HG03571 (cell line): ENCODE measurements at regions not wholly inside any gene's neighbourhood (a gene's known extent, or its start where the extent isn't known, plus 50 kb on each side); places are given as distances from the start of the nearest gene placed in this dataset.

Experiments
- ATAC-seq: cut with Tn5 transposase; IDR thresholded peaks from one replicate; pipeline ENCODE4 v1.9.1; 2021; ENCODE audit not compliant: unreplicated experiment

DNA sequence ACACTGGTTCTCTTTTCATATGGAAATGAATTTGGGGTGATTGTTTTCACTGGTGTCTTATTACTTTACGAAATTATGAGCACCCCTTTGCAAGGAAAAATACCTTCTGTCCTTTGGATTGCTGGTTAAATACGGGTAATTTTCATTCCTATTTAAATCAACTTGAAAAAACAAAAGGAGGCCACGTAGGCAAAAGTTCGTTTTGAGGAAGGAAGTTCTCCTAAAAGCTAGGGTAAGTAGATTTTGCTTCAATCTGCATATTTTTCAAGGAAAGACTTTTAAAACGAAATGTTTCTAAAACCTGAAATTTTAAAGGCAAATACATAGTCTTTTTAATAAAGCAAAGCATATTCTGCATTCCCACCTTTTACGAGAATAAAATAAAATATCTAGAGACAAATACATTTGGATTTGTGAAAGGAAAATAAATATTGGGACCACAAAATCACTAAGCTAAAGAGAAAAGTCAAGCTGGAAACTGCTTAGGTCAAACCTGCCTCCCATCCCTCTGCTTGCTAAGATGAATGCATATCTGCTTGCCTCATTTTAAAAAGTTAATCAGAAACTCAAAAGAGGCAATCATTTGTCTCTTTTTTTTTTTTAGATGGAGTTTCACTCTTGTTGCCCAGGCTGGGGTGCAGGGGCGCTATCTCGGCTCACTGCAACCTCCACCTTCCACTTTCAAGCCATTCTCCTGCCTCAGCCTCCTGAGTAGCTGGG lies 70.9 kb upstream of the ETS2 start:
- no peak for ATAC-seq

DNA sequence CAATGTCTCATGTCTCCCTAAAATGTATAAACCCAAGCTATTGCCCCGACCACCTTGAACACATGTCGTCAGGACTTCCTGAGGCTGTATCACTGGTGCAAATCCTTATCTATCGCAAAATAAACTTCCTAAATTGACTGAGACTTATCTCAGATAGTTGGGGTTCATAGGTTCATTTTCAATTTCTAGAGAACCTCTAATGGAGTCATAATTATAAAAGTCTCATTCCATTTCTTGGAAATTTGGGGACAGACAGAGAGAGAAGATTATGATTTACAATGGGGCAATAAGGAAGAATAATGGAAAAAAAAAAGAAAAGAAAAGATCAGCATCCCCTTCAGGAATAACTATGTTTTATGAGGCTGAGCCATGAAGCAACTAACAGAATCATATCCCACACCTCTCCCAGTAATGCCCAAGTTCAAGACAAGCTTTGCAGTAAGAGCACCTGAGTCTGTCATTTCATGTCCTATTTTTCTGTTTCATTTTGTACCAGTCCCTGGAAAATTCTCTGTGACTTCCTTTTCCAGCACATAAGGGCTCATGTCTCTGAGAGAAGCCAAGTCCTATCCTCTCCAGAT lies 70.0 kb upstream of the ETS2 start:
- ATAC-seq = no peak

DNA sequence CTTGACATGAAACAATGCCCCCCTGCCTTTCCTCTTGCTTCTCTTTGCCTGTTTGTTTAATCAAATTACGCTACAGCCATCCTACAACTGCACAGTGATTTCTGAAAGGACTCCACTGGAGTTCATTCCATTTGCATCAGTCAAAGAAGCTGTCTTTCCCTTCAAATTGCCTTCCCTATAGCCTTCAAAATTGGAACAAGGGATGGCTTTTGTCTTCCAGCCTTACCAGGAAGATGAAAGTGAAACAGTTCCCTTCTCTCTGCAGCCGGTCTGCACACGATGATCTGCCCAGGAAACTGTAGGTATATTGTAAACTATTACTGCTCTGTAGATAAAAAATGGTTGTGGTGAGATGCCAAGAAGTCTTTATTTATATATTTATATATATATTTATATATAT lies 65.6 kb upstream of the ETS2 start:
- ATAC-seq = no peak

DNA sequence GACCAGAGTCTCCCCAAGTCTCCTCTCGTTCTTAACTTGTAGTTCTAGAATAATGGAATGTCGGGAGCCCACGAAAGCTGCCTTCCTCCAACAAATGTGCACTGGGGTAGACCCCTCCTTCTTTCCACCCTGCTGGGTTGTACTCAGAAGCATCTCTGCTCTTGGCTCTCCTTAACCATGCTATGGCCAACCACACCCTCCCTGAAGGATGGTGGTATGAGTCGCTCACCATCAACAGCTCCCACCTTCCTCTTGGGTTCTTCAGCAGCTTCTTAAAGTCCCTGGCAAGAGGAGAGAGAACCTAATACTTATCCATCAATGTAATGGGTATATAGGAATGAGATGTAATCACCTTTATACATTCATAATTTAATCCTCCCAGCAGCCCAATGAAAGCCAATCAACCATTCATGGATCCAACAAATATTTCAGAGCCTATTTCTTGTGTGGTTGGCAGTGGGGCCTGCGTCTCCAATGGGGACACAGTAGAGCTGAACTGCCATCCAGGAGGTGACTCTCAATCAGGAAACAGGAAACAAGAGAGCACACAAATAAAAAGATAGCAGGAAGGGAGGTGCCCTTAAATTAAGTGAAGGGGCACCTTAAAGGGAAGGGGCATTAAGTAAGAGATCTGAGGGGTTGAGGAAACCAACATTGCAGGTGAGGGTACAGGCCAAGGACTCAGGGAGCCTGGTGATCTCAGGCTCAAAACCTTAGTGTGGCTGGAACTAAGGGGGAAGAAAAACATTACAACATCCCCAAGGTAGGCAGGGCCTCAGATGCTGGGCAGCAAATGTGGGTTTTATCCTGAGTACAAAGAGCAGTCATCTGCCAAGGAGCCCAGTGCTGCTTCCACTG lies 64.4 kb upstream of the ETS2 start:
- ATAC-seq = no peak

DNA sequence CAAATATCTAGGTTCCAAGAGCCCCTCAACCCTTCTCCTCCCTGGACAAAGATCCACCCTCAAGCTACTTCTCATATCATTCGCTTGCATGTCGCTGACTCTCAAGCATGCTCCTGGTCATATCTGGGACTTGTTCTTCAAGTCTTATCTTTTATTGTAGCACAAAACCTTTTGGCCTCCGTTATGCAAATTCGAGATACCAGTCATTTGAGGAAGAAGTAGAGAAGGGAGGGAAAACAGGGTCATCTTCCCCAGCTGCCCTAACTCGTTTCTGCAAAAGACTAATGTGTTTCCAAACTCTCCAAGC lies 63.8 kb upstream of the ETS2 start:
- ATAC-seq = no peak

DNA sequence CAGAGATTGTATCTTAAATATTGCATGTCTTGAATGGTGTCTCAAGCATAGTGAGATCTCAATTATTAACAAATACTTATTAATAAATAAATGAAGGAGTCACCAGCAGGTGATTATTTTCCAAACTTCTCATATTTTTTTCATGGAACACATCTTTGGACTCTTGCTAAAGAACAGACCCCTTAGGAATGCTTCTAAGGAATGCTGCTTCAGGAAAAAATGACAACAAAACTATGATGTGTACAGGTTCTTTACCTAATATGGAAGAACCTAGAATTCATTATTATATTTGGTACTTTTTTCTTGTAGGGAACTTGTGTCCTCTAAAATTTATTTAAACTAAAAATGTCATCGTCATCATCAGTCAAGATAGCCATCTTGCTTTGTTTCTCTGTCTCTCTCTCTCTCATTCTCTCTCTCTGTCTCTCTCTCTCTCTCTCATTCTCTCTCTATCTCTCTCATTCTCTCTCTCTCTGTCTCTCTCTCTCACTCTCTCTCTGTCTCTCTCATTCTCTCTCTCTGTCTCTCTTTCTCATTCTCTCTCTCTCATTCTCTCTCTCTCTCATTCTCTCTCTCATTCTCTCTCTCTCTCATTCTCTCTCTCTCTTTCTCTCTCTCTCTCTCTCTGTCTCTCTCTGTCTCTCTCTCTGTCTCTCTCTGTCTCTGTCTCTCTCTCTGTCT lies 63.0 kb upstream of the ETS2 start:
- no peak for ATAC-seq

DNA sequence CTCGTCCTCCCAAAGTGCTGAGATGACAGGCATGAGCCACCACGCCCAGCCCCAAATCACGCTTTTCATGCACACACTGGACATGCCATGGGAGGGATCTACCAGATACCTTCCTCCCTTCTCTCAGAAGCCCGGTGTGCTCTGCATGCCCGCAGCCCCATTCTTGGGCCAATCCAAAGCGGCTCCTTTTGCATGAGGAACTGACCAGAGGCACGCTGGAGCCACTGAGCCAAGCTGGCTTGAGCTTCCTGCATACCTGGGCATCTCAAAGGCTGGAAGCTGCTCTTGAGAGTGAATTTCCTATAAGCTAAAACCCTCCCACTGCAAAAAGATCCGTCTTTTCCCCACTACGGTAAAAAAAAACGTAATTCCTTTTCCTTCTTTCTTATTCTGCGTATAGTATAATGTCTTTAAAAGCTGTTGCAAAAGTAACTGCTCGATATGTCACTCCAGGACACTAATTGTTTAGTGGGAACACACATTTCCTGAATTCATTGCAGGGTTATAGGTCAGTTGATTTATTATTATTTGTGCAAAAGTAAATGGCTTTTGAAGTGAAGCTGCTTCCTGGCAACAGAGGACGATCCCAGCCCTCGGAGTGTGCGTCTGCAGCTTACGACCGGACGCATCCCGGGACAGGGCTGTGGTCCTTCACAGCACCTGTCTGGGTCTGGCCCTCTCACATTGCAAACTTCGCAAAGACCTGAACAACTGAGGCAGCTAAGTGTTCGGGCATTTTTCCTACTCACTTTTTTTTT lies 61.8 kb upstream of the ETS2 start:
- no peak for ATAC-seq

DNA sequence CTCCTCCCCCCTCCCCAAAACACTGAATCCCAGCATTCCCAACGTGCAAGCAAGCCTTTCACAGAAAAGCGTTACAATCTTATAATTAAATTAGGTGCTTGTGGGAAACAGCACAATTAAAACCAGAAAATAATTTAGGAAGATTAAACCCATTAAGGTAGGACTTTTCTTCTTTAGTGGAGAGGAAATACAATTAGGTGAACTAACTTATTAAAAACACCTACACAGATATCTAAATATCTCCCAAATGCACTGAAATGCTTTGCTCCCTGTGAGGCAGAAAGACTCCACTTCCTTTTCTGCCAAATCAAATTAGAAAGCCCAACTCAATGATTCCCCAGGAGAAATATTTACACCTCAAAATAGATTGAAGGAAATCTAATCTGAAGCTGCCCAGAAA lies 60.9 kb upstream of the ETS2 start:
- ATAC-seq = no peak

DNA sequence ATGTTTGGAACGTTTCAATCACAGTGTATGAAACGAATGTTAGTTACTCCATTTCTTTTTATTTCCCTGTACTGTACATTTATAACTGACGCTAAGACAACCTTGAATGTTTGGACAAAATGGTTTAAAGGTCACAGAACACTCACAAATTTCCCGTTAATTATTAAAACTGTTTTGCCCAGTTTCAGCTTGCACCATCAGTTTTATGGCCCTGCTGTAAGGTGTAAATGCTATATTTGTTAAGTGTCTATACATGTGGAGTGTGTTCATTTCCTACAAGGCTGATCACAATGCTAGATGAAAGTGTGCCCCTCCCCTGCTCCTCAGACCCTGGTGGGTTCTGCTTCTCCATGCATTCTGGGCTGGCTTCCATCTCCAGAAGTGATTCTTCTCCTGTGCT lies 57.9 kb upstream of the ETS2 start:
- ATAC-seq = no peak

DNA sequence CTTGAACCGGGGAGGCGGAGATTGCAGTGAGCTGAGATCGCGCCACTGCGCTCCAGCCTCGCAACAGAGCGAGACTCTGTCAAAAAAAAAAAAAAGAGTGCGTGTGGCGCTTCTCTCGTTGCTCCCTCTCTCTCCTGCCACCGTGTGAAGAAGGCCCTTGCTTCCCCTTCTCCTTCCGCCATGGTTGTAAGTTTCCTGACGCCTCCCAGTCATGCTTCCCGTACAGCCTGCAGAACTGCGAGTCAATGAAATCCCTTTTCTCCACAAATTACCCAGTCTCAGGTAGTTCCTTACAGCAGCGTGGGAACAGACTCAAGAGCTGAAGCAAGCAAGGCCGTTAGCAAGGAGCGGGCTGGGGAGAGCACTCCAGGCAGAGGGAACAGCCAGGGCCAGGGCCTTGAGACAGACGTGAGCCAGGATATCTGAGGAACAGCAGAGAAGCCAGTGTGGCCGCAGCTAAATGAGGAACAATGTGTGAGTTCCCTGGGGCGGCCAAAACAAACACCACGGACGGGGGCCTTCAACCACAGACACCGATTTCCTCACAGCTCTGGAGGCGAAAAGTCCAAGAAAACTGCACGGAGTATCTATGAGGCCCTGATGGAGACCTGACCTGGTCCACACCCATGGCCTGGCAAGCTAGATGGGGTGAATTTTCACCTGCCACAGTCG lies 54.2 kb upstream of the ETS2 start:
- ATAC-seq = no peak

DNA sequence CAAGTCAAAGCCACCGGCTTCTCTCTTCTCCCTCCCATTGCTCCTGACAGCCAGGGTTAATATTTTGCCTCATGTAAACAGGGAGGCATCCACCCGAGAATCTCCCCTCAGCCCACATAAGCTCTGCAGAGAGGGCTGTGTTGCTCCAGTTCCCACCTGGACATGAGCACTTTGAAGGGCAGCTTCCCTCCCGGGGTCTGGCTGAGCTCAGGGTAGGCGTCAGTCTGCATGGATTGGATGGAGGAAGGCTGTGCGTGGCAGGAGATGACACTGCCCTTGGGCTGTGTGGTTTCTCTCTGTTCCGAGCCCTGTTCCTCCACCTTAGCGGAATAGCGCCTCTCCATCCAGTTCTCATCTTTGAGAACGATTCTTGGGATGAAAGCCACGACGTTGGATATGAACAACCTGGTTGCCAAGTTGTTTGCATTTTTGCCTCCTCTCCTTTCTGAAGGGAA lies 53.7 kb upstream of the ETS2 start:
- no peak for ATAC-seq

DNA sequence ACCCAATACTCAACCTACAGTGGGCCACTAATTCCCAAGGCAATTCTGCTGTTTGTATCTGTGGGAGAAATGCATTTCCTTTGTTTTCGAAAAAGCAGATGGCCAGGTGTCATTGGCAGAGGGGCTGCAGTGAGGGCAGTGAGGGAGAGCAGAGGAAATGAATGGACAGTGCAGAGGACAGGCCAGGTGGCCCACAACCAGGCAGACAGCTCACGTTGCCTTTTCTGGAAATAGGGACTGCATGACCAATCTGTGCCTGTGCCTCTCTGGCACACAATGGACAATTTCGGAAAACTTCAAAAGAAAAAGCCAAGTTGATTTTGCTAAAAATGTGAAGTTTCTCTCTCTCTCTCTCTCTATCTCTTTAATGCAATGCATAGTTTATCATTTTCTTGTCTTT lies 52.6 kb upstream of the ETS2 start:
- no peak for ATAC-seq

DNA sequence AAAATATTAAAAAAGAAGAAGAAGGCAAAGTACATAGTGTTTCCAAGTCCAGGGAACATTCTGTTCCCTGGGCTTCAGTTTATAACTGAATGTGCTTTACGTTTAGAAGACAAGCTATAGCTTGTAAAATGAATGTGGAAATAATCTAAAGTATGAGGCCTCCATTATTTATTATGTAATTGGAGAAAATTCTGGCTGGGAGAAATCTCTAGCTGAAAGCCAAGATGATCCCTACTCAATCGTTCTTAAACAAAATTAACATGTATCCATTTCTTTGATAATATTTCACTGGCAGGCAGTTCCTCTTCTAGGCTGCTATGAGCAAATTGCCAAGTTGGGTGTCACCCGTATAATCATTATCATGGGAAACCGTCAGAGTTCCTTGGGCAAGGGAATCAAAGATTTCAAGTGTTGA lies 52.2 kb upstream of the ETS2 start:
- ATAC-seq = no peak
